ENCODE measurements at regions not wholly inside any gene's neighbourhood (a gene's known extent, or its start where the extent isn't known, plus 50 kb on each side); places are given as distances from the start of the nearest gene placed in this dataset.

DNA sequence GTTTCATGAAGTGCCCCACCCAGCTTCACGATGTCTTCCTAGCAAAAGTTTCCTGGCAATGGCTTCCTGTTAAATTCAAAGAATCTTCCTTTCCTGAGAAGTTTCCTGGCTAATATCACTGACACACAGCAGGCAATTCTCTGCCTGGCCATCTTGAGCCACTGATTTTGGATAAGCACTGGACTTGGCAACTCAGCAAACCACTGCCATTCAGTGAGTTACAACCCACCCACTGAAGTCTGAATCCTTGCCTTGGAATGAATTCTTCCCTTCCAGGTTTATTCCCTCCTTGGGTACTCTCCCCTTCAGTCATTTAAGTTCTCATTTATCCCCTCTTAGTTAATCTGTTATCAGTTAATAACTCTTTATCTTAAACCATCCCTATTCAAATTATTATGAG is 426.0 kb downstream of the MBD2 start:
- TF ChIP-seq, protein P1, sequence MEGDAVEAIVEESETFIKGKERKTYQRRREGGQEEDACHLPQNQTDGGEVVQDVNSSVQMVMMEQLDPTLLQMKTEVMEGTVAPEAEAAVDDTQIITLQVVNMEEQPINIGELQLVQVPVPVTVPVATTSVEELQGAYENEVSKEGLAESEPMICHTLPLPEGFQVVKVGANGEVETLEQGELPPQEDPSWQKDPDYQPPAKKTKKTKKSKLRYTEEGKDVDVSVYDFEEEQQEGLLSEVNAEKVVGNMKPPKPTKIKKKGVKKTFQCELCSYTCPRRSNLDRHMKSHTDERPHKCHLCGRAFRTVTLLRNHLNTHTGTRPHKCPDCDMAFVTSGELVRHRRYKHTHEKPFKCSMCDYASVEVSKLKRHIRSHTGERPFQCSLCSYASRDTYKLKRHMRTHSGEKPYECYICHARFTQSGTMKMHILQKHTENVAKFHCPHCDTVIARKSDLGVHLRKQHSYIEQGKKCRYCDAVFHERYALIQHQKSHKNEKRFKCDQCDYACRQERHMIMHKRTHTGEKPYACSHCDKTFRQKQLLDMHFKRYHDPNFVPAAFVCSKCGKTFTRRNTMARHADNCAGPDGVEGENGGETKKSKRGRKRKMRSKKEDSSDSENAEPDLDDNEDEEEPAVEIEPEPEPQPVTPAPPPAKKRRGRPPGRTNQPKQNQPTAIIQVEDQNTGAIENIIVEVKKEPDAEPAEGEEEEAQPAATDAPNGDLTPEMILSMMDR (IDR thresholded peaks at IDR 0.05; ENCODE audit: low read depth, low read length): no peak
- no peak for TF ChIP-seq EZH2phosphoT487 (IDR thresholded peaks at IDR 0.05; ENCODE audit: low read depth)
